A673 (cell line): ENCODE measurements at regions not wholly inside any gene's neighbourhood (a gene's known extent, or its start where the extent isn't known, plus 50 kb on each side); places are given as distances from the start of the nearest gene placed in this dataset.

Experiments
- BruUV-seq: library from RNA; stranded (reverse); fragments of 400-500 nt; replicated peaks from 2 replicates; lab custom pipeline; 2021; lab: Mats Ljungman, UMichigan
- CTCF ChIA-PET: fragments of 300-600 bp; sonication (Branson Sonifier 250); formaldehyde crosslinking; loops from one replicate; lab custom pipeline; 2022; ENCODE audit warnings: antibody characterized with exemption; lab: Charles Lee
- POLR2A ChIA-PET: fragments of 300-600 bp; sonication (Branson Sonifier 250); formaldehyde crosslinking; loops from one replicate; lab custom pipeline; 2022; ENCODE audit warnings: antibody characterized with exemption; ENCODE audit not compliant: low non-redundant PET; lab: Charles Lee
- DNase-seq: peaks from one replicate; pipeline ENCODE4 v3.0.0-alpha.2; 2015; ENCODE audit warnings: low spot score
- H3K27ac ChIP-seq: fragments of 200-600 bp; sonication (generic); 2 replicates; pipeline ENCODE4 v1.5.1; 2016; ENCODE audit warnings: mixed run types, low read depth, mild to moderate bottlenecking, mixed read lengths, antibody characterized with exemption, low read length; ENCODE audit not compliant: poor library complexity, severe bottlenecking
- H3K27me3 ChIP-seq: fragments of 200-600 bp; sonication (generic); replicated peaks from 2 replicates; pipeline ENCODE4 v1.6.1; 2017; ENCODE audit warnings: mixed run types, low read depth, mild to moderate bottlenecking, mixed read lengths, antibody characterized with exemption, low read length; ENCODE audit not compliant: insufficient read depth, poor library complexity
- H3K36me3 ChIP-seq: fragments of 200-600 bp; sonication (generic); 2 replicates; pipeline ENCODE4 v1.6.1; 2016; ENCODE audit warnings: mixed run types, mild to moderate bottlenecking, mixed read lengths, antibody characterized with exemption, low read length; ENCODE audit not compliant: insufficient read depth, poor library complexity, severe bottlenecking
- H3K4me1 ChIP-seq: fragments of 200-600 bp; sonication (generic); 2 replicates; pipeline ENCODE4 v1.6.1; 2017; ENCODE audit warnings: mixed run types, mild to moderate bottlenecking, mixed read lengths, antibody characterized with exemption, low read length; ENCODE audit not compliant: insufficient read depth, poor library complexity, severe bottlenecking
- H3K4me3 ChIP-seq: fragments of 200-600 bp; sonication (generic); 2 replicates; pipeline ENCODE4 v1.5.1; 2016; ENCODE audit warnings: low read depth, mixed run types, mild to moderate bottlenecking, mixed read lengths, low read length; ENCODE audit not compliant: poor library complexity, severe bottlenecking
- H3K9me3 ChIP-seq: fragments of 200-600 bp; sonication (generic); 2 replicates; pipeline ENCODE4 v1.6.1; 2016; ENCODE audit warnings: mixed run types, low read depth, mild to moderate bottlenecking, mixed read lengths, antibody characterized with exemption, low read length; ENCODE audit not compliant: poor library complexity, severe bottlenecking
- EZH2 ChIP-seq: fragments of 200-600 bp; sonication (generic); IDR thresholded peaks from 2 replicates; pipeline ENCODE4 v1.6.1; 2017; ENCODE audit warnings: borderline replicate concordance, low read depth, mild to moderate bottlenecking, mixed read lengths, antibody characterized with exemption, low read length; ENCODE audit not compliant: poor library complexity, severe bottlenecking
- intact Hi-C: fragments of 100-400 bp; cut with micrococcal nuclease; formaldehyde crosslinking; loops from one replicate; pipeline ENCODE4 v1.10.0; 2022; ENCODE audit not compliant: unreplicated experiment
- TF ChIP-seq, protein P1 (sequence below): fragments of 300-800, 200-600 bp; sonication (generic); conservative IDR thresholded peaks from 2 replicates; pipeline ENCODE4 v1.5.1; 2017; ENCODE audit warnings: low read depth, mild to moderate bottlenecking, antibody characterized with exemption, low read length, moderate library complexity, mixed read lengths

DNA sequence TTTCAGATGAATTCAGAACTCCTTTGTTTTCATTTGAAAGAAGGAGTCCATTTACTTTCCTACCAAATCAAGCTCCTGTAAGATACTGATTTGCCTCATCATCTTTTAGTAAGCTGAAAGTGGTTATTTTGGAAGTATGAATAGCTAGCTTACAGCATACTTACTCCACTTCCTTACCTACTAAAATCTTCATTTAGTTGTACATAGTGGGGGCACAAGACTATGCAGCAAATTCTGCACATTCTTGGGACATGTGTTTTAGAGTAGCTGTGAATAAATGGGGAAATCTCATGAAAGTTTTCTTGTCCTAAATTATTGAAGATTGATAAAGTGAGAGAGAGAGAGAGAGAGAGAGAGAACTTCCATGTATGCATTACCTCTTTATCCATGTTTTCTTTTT, 256.3 kb downstream of the OGFRL1 start:
- Histone ChIP-seq H3K4me3 (no peak overlapping the region), H3K27me3 (no peaks in the 10 kb centered on the region), H3K9me3 (no peaks in the 10 kb centered on the region), H3K27ac (no peak overlapping the region), H3K4me1 (no peaks in the 10 kb centered on the region), H3K36me3 (no peaks in the 10 kb centered on the region)
- no peak for DNase-seq
- TF ChIP-seq, protein P1, sequence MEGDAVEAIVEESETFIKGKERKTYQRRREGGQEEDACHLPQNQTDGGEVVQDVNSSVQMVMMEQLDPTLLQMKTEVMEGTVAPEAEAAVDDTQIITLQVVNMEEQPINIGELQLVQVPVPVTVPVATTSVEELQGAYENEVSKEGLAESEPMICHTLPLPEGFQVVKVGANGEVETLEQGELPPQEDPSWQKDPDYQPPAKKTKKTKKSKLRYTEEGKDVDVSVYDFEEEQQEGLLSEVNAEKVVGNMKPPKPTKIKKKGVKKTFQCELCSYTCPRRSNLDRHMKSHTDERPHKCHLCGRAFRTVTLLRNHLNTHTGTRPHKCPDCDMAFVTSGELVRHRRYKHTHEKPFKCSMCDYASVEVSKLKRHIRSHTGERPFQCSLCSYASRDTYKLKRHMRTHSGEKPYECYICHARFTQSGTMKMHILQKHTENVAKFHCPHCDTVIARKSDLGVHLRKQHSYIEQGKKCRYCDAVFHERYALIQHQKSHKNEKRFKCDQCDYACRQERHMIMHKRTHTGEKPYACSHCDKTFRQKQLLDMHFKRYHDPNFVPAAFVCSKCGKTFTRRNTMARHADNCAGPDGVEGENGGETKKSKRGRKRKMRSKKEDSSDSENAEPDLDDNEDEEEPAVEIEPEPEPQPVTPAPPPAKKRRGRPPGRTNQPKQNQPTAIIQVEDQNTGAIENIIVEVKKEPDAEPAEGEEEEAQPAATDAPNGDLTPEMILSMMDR, result no peak
- no peak for TF ChIP-seq EZH2
- intact Hi-C loops, result no loop called here
- ChIA-PET CTCF (no interaction called here), POLR2A (no interaction called here)
- no TSS peak for BruUV-seq

DNA sequence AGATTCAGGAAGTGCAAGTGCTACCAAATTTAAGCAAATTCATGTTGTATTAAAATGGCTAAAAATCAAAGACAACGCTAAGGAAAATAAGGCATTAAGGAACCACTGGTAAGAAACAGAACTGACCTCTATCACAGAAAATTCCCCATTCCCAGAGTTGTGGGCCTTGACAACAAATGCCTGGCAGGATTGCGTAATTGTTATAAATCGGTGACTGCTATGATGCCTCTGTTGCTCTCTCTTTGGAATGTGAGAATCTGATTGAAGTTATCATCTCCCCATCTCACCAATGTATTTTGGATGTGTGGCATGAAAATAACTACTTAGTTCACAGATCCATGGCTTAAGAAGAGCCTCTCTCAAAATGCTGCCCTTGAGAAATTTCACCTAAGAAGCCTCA, 257.3 kb downstream of the OGFRL1 start:
- Histone ChIP-seq H3K36me3 (no peaks in the 10 kb centered on the region), H3K9me3 (no peaks in the 10 kb centered on the region), H3K27me3 (no peaks in the 10 kb centered on the region), H3K4me3 (no peak overlapping the region), H3K27ac (no peak overlapping the region), H3K4me1 (no peaks in the 10 kb centered on the region)
- no TSS peak for BruUV-seq
- no peak for DNase-seq
- CTCF ChIA-PET, result no interaction called here
- intact Hi-C loops, result no loop called here
- TF ChIP-seq, protein P1, result no peak
- no peak for TF ChIP-seq EZH2
- POLR2A ChIA-PET, result no interaction called here

DNA sequence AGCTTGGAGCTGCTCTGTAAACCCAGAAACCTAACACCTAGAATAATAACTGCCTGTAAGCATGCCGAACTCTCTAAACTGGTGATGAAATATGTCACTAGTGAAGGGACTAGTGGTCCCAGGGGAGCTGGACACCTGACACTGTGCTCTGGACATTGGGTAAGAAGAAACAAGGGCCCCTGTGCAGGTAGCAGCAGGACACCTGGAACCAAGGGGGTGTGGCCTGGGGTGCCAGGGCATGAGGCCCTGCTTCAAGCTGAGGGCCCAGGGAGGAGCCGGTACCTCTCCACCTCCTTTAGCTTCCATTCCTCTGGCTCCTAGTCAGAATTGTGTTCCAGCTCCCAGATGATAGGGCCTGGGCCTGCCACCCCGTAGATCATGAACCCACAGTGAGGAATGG, 263.2 kb downstream of the OGFRL1 start:
- BruUV-seq, result no TSS peak
- CTCF ChIA-PET, result no interaction called here

More for the DNA sequence above, 263.2 kb downstream of the OGFRL1 start:
- no peak overlapping the region for H3K27ac ChIP-seq
- DNase-seq, result no peak
- POLR2A ChIA-PET, result no interaction called here
- H3K36me3 ChIP-seq, result no peaks in the 10 kb centered on the region
- H3K4me1 ChIP-seq, result no peaks in the 10 kb centered on the region
- TF ChIP-seq, protein P1, result no peak
- TF ChIP-seq EZH2, result no peak
- no peak overlapping the region for H3K4me3 ChIP-seq
- peaks cover 12% of the 10 kb centered on the region for H3K9me3 ChIP-seq
- intact Hi-C loops, result no loop called here
- no peaks in the 10 kb centered on the region for H3K27me3 ChIP-seq
